A549 (cell line): ENCODE measurements at regions not wholly inside any gene's neighbourhood (a gene's known extent, or its start where the extent isn't known, plus 50 kb on each side); places are given as distances from the start of the nearest gene placed in this dataset.

Source experiments
- CBX2 ChIP-seq: fragments of 200-600 bp; sonication (generic); IDR thresholded peaks from 2 replicates; pipeline ENCODE4 v1.6.1; 2016; ENCODE audit warnings: low read depth, mild to moderate bottlenecking, borderline replicate concordance
- EP300 ChIP-seq, 2 experiments: fragments of >200 bp; sonication (Bioruptor Twin); formaldehyde crosslinking; IDR thresholded peaks; 2 replicates in 1 of 2; 3 replicates in 1 of 2; pipeline ENCODE4 v1.6.1; 2016 to 2017
- HOXA7 ChIP-seq: fragments of 250-450 bp; sonication (Bioruptor Pico); IDR thresholded peaks from 2 replicates; pipeline ENCODE4 v1.5.0; 2020; ENCODE audit warnings: mild to moderate bottlenecking, moderate library complexity
- NPAS2 ChIP-seq: fragments of 250-450 bp; sonication (Bioruptor Pico); IDR thresholded peaks from 2 replicates; pipeline ENCODE4 v1.8.0; 2022; ENCODE audit warnings: mild to moderate bottlenecking, moderate library complexity, borderline replicate concordance
- PBX3 ChIP-seq: IDR thresholded peaks from 2 replicates; pipeline ENCODE4 v1.6.1; 2012
- POLR2A ChIP-seq: IDR thresholded peaks from 2 replicates; pipeline ENCODE4 v1.6.1; 2012; ENCODE audit warnings: mild to moderate bottlenecking, low read length
- TF ChIP-seq, protein P1 (sequence below): fragments of >200 bp; sonication (Bioruptor Twin); formaldehyde crosslinking; IDR thresholded peaks from 3 replicates; pipeline ENCODE4 v1.5.1; 2016
- TF ChIP-seq, protein P2 (sequence below): fragments of 450-650 bp; IDR thresholded peaks from 2 replicates; pipeline ENCODE4 v1.6.1; 2014; ENCODE audit warnings: antibody characterized with exemption

- TF ChIP-seq POLR2A (no peak), EP300 (IDR thresholded peaks at IDR 0.05) (no peak), CBX2 (no peak), NPAS2 (CRISPR knock-in tag) (no peak), PBX3 (no peak), HOXA7 (CRISPR knock-in tag) (no peak)
- TF ChIP-seq, protein P1, sequence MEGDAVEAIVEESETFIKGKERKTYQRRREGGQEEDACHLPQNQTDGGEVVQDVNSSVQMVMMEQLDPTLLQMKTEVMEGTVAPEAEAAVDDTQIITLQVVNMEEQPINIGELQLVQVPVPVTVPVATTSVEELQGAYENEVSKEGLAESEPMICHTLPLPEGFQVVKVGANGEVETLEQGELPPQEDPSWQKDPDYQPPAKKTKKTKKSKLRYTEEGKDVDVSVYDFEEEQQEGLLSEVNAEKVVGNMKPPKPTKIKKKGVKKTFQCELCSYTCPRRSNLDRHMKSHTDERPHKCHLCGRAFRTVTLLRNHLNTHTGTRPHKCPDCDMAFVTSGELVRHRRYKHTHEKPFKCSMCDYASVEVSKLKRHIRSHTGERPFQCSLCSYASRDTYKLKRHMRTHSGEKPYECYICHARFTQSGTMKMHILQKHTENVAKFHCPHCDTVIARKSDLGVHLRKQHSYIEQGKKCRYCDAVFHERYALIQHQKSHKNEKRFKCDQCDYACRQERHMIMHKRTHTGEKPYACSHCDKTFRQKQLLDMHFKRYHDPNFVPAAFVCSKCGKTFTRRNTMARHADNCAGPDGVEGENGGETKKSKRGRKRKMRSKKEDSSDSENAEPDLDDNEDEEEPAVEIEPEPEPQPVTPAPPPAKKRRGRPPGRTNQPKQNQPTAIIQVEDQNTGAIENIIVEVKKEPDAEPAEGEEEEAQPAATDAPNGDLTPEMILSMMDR = no peak
- TF ChIP-seq, protein P2, sequence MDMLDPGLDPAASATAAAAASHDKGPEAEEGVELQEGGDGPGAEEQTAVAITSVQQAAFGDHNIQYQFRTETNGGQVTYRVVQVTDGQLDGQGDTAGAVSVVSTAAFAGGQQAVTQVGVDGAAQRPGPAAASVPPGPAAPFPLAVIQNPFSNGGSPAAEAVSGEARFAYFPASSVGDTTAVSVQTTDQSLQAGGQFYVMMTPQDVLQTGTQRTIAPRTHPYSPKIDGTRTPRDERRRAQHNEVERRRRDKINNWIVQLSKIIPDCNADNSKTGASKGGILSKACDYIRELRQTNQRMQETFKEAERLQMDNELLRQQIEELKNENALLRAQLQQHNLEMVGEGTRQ = no peak
Observed at GRCh38 chrX:116607776-116608175, 145.0 kb upstream of the CT83 start.
